ENCODE measurements at regions not wholly inside any gene's neighbourhood (a gene's known extent, or its start where the extent isn't known, plus 50 kb on each side); places are given as distances from the start of the nearest gene placed in this dataset.

- no peak for DNase-seq
Measured at GRCh38 chr14:104520620-104521410, 58.7 kb upstream of the C14orf180 start.

- DNase-seq = no peak
Measured at GRCh38 chr14:104521816-104522745, 57.5 kb upstream of the C14orf180 start.

GRCh38 chr14:104522926-104523545 is 56.5 kb upstream of the C14orf180 start:
- no peak for DNase-seq

- no peak for DNase-seq
Measured at GRCh38 chr14:104523546-104523935, 56.0 kb upstream of the C14orf180 start.

GRCh38 chr14:104524726-104525125 is 54.8 kb upstream of the C14orf180 start:
- DNase-seq = no peak

- no peak for DNase-seq
Measured at GRCh38 chr14:104526723-104527645, 52.6 kb upstream of the C14orf180 start.

GRCh38 chr14:104527857-104528459 is 51.6 kb upstream of the C14orf180 start:
- DNase-seq = no peak

GRCh38 chr14:104528496-104528895 is 51.1 kb upstream of the C14orf180 start:
- DNase-seq = no peak
